WTC11 (cell line): ENCODE measurements at regions not wholly inside any gene's neighbourhood (a gene's known extent, or its start where the extent isn't known, plus 50 kb on each side); places are given as distances from the start of the nearest gene placed in this dataset.

Experiments used
- ATAC-seq: fragments of 200-7000 bp; cut with Tn5 transposase; 2 replicates; pipeline ENCODE4 v1.10.0; 2021; ENCODE audit warnings: mild to moderate bottlenecking, moderate library complexity
- CTCF ChIA-PET: fragments of 300-600 bp; sonication (Branson Sonifier 250); formaldehyde crosslinking; loops from one replicate; lab custom pipeline; 2021; ENCODE audit warnings: antibody characterized with exemption; lab: Charles Lee
- POLR2A ChIA-PET: fragments of 350-600 bp; sonication (Branson Sonifier 250); formaldehyde crosslinking; loops from one replicate; lab custom pipeline; 2021; ENCODE audit warnings: antibody characterized with exemption; lab: Charles Lee
- DNase-seq: peaks from one replicate; pipeline ENCODE4 v3.0.0; 2021; ENCODE audit warnings: low spot score
- H3K27ac Mint-ChIP-seq: 2 replicates; pipeline ENCODE4 v1.8.0; 2021; ENCODE audit warnings: mixed read lengths
- H3K27me3 Mint-ChIP-seq: 2 replicates; pipeline ENCODE4 v1.8.0; 2021; ENCODE audit warnings: low read depth, mild to moderate bottlenecking, moderate library complexity, mixed read lengths
- H3K36me3 Mint-ChIP-seq: 2 replicates; pipeline ENCODE4 v1.8.0; 2021; ENCODE audit warnings: mixed read lengths
- H3K4me1 Mint-ChIP-seq: 2 replicates; pipeline ENCODE4 v1.8.0; 2022; ENCODE audit warnings: mixed read lengths
- H3K4me3 Mint-ChIP-seq: 2 replicates; pipeline ENCODE4 v1.8.0; 2021; ENCODE audit warnings: mild to moderate bottlenecking, moderate library complexity, mixed read lengths
- H3K9me3 Mint-ChIP-seq: 2 replicates; pipeline ENCODE4 v1.8.0; 2021; ENCODE audit warnings: mixed read lengths
- JUN ChIP-seq: sonication (generic); formaldehyde crosslinking; IDR thresholded peaks from 2 replicates; pipeline ENCODE4 v1.8.0; 2023; ENCODE audit warnings: mild to moderate bottlenecking, missing genetic modification reagents
- ZBTB21 ChIP-seq: sonication (generic); formaldehyde crosslinking; IDR thresholded peaks from 2 replicates; pipeline ENCODE4 v1.8.1; 2023; ENCODE audit warnings: mild to moderate bottlenecking, missing genetic modification reagents, borderline replicate concordance
- ZNF219 ChIP-seq: sonication (generic); formaldehyde crosslinking; IDR thresholded peaks from 2 replicates; pipeline ENCODE4 v1.8.0; 2023; ENCODE audit warnings: missing genetic modification reagents, mild to moderate bottlenecking, borderline replicate concordance
- ZNF317 ChIP-seq: sonication (generic); formaldehyde crosslinking; IDR thresholded peaks from 2 replicates; pipeline ENCODE4 v1.8.1; 2023; ENCODE audit warnings: low read depth, mild to moderate bottlenecking, moderate library complexity, missing genetic modification reagents, borderline replicate concordance
- ZNF396 ChIP-seq: fragments of 250-450 bp; sonication (Bioruptor Pico); IDR thresholded peaks from 2 replicates; pipeline ENCODE4 v1.8.0; 2021; ENCODE audit warnings: mild to moderate bottlenecking, moderate library complexity, borderline replicate concordance
- ZNF416 ChIP-seq: fragments of 250-450 bp; sonication (Bioruptor Pico); IDR thresholded peaks from 2 replicates; pipeline ENCODE4 v1.9.0; 2021; ENCODE audit warnings: mild to moderate bottlenecking, inconsistent platforms
- TF ChIP-seq, protein P1 (sequence below): sonication (generic); formaldehyde crosslinking; IDR thresholded peaks from 2 replicates; pipeline ENCODE4 v1.8.0; 2023; ENCODE audit warnings: mild to moderate bottlenecking, missing genetic modification reagents
- TF ChIP-seq, protein P2 (sequence below): fragments of 250-450 bp; sonication (Bioruptor Pico); IDR thresholded peaks from 2 replicates; pipeline ENCODE4 v1.8.0; 2021; ENCODE audit warnings: mild to moderate bottlenecking
- TF ChIP-seq, protein P3 (sequence below): sonication (generic); formaldehyde crosslinking; IDR thresholded peaks from 2 replicates; pipeline ENCODE4 v1.8.1; 2023; ENCODE audit warnings: mild to moderate bottlenecking, missing genetic modification reagents

DNA sequence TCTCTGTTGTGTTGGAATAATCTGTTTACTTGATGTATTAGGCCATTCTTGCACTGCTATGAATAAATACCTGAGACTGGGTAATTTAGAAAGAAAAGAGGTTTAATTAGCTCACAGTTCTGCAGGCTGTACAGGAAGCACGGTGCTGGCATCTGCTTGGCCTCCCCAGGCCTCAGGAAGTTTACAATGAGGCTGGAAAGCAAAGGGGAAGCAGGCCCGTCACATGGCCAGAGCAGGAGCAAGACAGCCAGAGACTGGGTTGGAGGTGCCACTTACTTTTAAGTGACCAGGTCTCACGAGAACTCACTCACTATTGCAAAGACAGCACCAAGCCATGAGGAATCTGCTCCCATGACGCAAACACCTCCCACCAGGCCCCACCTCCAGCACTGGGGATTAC, 50.6 kb upstream of the FUCA2 start:
- Mint-ChIP-seq H3K27ac (no peak overlapping the region), H3K4me3 (no peak overlapping the region), H3K27me3 (peaks cover 3% of the 10 kb centered on the region; the same call in 1 of the 2 replicates), H3K36me3 (peaks cover 3% of the 10 kb centered on the region; the same call in 1 of the 2 replicates), H3K9me3 (peaks cover 11% of the 10 kb centered on the region), H3K4me1 (peaks cover 7% of the 10 kb centered on the region; the same call in 1 of the 2 replicates)
- DNase-seq (no peak), ATAC-seq (no peak)
- ChIA-PET CTCF (no interaction called here), POLR2A (no interaction called here)
- TF ChIP-seq, protein P1, sequence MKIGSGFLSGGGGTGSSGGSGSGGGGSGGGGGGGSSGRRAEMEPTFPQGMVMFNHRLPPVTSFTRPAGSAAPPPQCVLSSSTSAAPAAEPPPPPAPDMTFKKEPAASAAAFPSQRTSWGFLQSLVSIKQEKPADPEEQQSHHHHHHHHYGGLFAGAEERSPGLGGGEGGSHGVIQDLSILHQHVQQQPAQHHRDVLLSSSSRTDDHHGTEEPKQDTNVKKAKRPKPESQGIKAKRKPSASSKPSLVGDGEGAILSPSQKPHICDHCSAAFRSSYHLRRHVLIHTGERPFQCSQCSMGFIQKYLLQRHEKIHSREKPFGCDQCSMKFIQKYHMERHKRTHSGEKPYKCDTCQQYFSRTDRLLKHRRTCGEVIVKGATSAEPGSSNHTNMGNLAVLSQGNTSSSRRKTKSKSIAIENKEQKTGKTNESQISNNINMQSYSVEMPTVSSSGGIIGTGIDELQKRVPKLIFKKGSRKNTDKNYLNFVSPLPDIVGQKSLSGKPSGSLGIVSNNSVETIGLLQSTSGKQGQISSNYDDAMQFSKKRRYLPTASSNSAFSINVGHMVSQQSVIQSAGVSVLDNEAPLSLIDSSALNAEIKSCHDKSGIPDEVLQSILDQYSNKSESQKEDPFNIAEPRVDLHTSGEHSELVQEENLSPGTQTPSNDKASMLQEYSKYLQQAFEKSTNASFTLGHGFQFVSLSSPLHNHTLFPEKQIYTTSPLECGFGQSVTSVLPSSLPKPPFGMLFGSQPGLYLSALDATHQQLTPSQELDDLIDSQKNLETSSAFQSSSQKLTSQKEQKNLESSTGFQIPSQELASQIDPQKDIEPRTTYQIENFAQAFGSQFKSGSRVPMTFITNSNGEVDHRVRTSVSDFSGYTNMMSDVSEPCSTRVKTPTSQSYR (CRISPR knock-in tag), result no peak
- no peak for TF ChIP-seq ZBTB21 (CRISPR knock-in tag)
- TF ChIP-seq, protein P2, sequence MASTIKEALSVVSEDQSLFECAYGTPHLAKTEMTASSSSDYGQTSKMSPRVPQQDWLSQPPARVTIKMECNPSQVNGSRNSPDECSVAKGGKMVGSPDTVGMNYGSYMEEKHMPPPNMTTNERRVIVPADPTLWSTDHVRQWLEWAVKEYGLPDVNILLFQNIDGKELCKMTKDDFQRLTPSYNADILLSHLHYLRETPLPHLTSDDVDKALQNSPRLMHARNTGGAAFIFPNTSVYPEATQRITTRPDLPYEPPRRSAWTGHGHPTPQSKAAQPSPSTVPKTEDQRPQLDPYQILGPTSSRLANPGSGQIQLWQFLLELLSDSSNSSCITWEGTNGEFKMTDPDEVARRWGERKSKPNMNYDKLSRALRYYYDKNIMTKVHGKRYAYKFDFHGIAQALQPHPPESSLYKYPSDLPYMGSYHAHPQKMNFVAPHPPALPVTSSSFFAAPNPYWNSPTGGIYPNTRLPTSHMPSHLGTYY (CRISPR knock-in tag), result no peak
- no peak for TF ChIP-seq JUN
- TF ChIP-seq ZNF396 (CRISPR knock-in tag), result no peak
- no peak for TF ChIP-seq ZNF416
- no peak for TF ChIP-seq ZNF219 (CRISPR knock-in tag)
- TF ChIP-seq, protein P3, sequence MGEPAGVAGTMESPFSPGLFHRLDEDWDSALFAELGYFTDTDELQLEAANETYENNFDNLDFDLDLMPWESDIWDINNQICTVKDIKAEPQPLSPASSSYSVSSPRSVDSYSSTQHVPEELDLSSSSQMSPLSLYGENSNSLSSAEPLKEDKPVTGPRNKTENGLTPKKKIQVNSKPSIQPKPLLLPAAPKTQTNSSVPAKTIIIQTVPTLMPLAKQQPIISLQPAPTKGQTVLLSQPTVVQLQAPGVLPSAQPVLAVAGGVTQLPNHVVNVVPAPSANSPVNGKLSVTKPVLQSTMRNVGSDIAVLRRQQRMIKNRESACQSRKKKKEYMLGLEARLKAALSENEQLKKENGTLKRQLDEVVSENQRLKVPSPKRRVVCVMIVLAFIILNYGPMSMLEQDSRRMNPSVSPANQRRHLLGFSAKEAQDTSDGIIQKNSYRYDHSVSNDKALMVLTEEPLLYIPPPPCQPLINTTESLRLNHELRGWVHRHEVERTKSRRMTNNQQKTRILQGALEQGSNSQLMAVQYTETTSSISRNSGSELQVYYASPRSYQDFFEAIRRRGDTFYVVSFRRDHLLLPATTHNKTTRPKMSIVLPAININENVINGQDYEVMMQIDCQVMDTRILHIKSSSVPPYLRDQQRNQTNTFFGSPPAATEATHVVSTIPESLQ (CRISPR knock-in tag), result no peak
- no peak for TF ChIP-seq ZNF317
